H1 (cell line): ENCODE measurements at regions not wholly inside any gene's neighbourhood (a gene's known extent, or its start where the extent isn't known, plus 50 kb on each side); places are given as distances from the start of the nearest gene placed in this dataset.

Experiments used
- CEBPB ChIP-seq: IDR thresholded peaks from 2 replicates; pipeline ENCODE4 v1.6.1; 2012; ENCODE audit warnings: low read depth, low read length
- CHD1 ChIP-seq: IDR thresholded peaks from 2 replicates; pipeline ENCODE4 v1.6.1; 2012; ENCODE audit warnings: low read depth, low read length, improper control_type of control experiment
- CREB1 ChIP-seq: IDR thresholded peaks from 2 replicates; pipeline ENCODE4 v1.6.1; 2012; ENCODE audit warnings: inconsistent platforms
- KDM4A ChIP-seq: IDR thresholded peaks from one replicate; pipeline ENCODE4 v1.7.1; 2012; ENCODE audit warnings: low read depth, mild to moderate bottlenecking, moderate library complexity, low read length, inconsistent platforms; ENCODE audit not compliant: severe bottlenecking
- MAFK ChIP-seq: IDR thresholded peaks from 2 replicates; pipeline ENCODE4 v1.6.1; 2012; ENCODE audit warnings: low read depth, mild to moderate bottlenecking, improper control_type of control experiment, low read length

GRCh38 chr14:71586131-71586897, 345.9 kb upstream of the RGS6 start (continued):
- TF ChIP-seq CHD1 (no peak), CREB1 (no peak), CEBPB (no peak), KDM4A (no peak), MAFK (no peak)
